Stimulated activated CD4-positive, alpha-beta T cell treated with anti-CD3 and anti-CD28 coated beads, Interleukin-15, amount 100 ng/mL, for 24 hours (primary cell): ENCODE measurements at regions not wholly inside any gene's neighbourhood (a gene's known extent, or its start where the extent isn't known, plus 50 kb on each side); places are given as distances from the start of the nearest gene placed in this dataset.
"Not testable (repeated sequence)": the region's sequence is repeated elsewhere in the genome, so short reads cannot be mapped to it uniquely, and the experiment has no call there.

Source experiments
- DNase-seq: peaks from one replicate; pipeline ENCODE4 v3.0.0-alpha.2; 2020

GRCh38 chr3:182424006-182424405 lies 369.3 kb upstream of the ATP11B start:
- no peak for DNase-seq

GRCh38 chr3:182425926-182426718 lies 367.2 kb upstream of the ATP11B start:
- not testable (repeated sequence) for DNase-seq

GRCh38 chr3:182431972-182432371 lies 361.3 kb upstream of the ATP11B start:
- not testable (repeated sequence) for DNase-seq

- no peak for DNase-seq
Measured at GRCh38 chr3:182435860-182436259, 357.4 kb upstream of the ATP11B start.

GRCh38 chr3:182436547-182436946 lies 356.8 kb upstream of the ATP11B start:
- no peak for DNase-seq

GRCh38 chr3:182438398-182438797 lies 354.9 kb upstream of the ATP11B start:
- DNase-seq = no peak

- no peak for DNase-seq
Measured at GRCh38 chr3:182440101-182440500, 353.2 kb upstream of the ATP11B start.

GRCh38 chr3:182445576-182445975 lies 347.7 kb upstream of the ATP11B start:
- DNase-seq = no peak

- no peak for DNase-seq
Measured at GRCh38 chr3:182450942-182451787, 342.1 kb upstream of the ATP11B start.

GRCh38 chr3:182451871-182452270 lies 341.4 kb upstream of the ATP11B start:
- no peak for DNase-seq

GRCh38 chr3:182455011-182455410 lies 338.3 kb upstream of the ATP11B start:
- DNase-seq = no peak

- no peak for DNase-seq
Measured at GRCh38 chr3:182460303-182460702, 333.0 kb upstream of the ATP11B start.

GRCh38 chr3:182462152-182462551 lies 331.2 kb upstream of the ATP11B start:
- DNase-seq = no peak

- DNase-seq = no peak
Measured at GRCh38 chr3:182464513-182465145, 328.7 kb upstream of the ATP11B start.

GRCh38 chr3:182465301-182466185 lies 327.8 kb upstream of the ATP11B start:
- no peak for DNase-seq

- no peak for DNase-seq
Measured at GRCh38 chr3:182469086-182469485, 324.2 kb upstream of the ATP11B start.

GRCh38 chr3:182470187-182470586 lies 323.1 kb upstream of the ATP11B start:
- no peak for DNase-seq

- DNase-seq = no peak
Measured at GRCh38 chr3:182473191-182473710, 320.1 kb upstream of the ATP11B start.

- DNase-seq = no peak
Measured at GRCh38 chr3:182478369-182478768, 314.9 kb upstream of the ATP11B start.

- DNase-seq = no peak
Measured at GRCh38 chr3:182479419-182480336, 313.6 kb upstream of the ATP11B start.

GRCh38 chr3:182482705-182483104 lies 310.6 kb upstream of the ATP11B start:
- DNase-seq = no peak
